HCT116 (cell line): ENCODE measurements at regions not wholly inside any gene's neighbourhood (a gene's known extent, or its start where the extent isn't known, plus 50 kb on each side); places are given as distances from the start of the nearest gene placed in this dataset.

ENCODE experiments used
- ATAC-seq: fragments of 200-7000 bp; cut with Tn5 transposase; 2 replicates; pipeline ENCODE4 v1.9.1; 2020; ENCODE audit warnings: mild to moderate bottlenecking, moderate library complexity
- BruUV-seq: library from RNA; stranded (reverse); fragments of 400-500 nt; replicated peaks from 2 replicates; lab custom pipeline; 2021; lab: Mats Ljungman, UMichigan
- CTCF ChIA-PET: fragments of 300-600 bp; sonication (Branson Sonifier 250); formaldehyde crosslinking; loops from one replicate; lab custom pipeline; 2021; ENCODE audit warnings: antibody characterized with exemption; lab: Charles Lee
- POLR2A ChIA-PET: fragments of 300-600, 350-600 bp; sonication (Branson Sonifier 250); formaldehyde crosslinking; loops from one replicate; lab custom pipeline; 2021; ENCODE audit warnings: antibody characterized with exemption; lab: Charles Lee
- RAD21 ChIA-PET, 2 experiments: fragments of 300-600 bp; sonication (Branson Sonifier 250); formaldehyde crosslinking; loops; one replicate each; lab custom pipeline; 2023; ENCODE audit warnings: low total read pairs in 2 of 2; ENCODE audit not compliant: uncharacterized antibody in 2 of 2, unreplicated experiment in 2 of 2, low non-redundant PET in 1 of 2; lab: Charles Lee
- DNase-seq: peaks from one replicate; pipeline ENCODE4 v3.0.0-alpha.2; 2010; ENCODE audit warnings: low read depth, low spot score
- H2AFZ ChIP-seq: fragments of 200-600 bp; shearing (Covaris generic), sonication (generic); 2 replicates; pipeline ENCODE4 v1.6.1; 2017; ENCODE audit warnings: low read depth, mixed run types, mixed read lengths, antibody characterized with exemption, low read length; ENCODE audit not compliant: poor library complexity, severe bottlenecking
- H3K27ac ChIP-seq: 2 replicates; pipeline ENCODE4 v1.5.1; 2012; ENCODE audit warnings: low read depth, low read length
- H3K27me3 ChIP-seq: fragments of 200-600 bp; sonication (generic); 2 replicates; pipeline ENCODE4 v1.6.1; 2016; ENCODE audit warnings: mixed run types, low read length, mixed read lengths; ENCODE audit not compliant: insufficient read depth
- H3K36me3 ChIP-seq, 2 experiments: fragments of 200-500 bp in 1 of 2; fragments of 200-600 bp in 1 of 2; sonication (Bioruptor generic) in 1 of 2; sonication (generic) in 1 of 2; 2 replicates each; pipeline versions ENCODE4 v1.5.1 to v1.6.1; 2014 to 2016; ENCODE audit warnings: low read length in 2 of 2, inconsistent platforms in 1 of 2, mixed read lengths in 1 of 2, mixed run types in 1 of 2; ENCODE audit not compliant: insufficient read depth in 2 of 2, control insufficient read depth in 1 of 2
- H3K4me1 ChIP-seq, 2 experiments: fragments of 200-600 bp in 1 of 2; sonication (generic) in 1 of 2; 2 replicates each; pipeline versions ENCODE4 v1.5.1 to v1.6.1; 2012 to 2017; ENCODE audit warnings: low read length in 2 of 2, inconsistent platforms in 1 of 2, mild to moderate bottlenecking in 1 of 2, mixed read lengths in 1 of 2, mixed run types in 1 of 2, moderate library complexity in 1 of 2; ENCODE audit not compliant: insufficient read depth in 2 of 2, control insufficient read depth in 1 of 2
- H3K4me2 ChIP-seq: fragments of 200-600 bp; sonication (generic); 2 replicates; pipeline ENCODE4 v1.6.1; 2017; ENCODE audit warnings: mixed run types, low read length, mixed read lengths
- H3K4me3 ChIP-seq, 2 experiments: fragments of 200-600 bp in 1 of 2; sonication (generic) in 1 of 2; replicated peaks in 1 of 2; 2 replicates each; pipeline ENCODE4 v1.5.1; 2011 to 2016; ENCODE audit warnings: low read length in 2 of 2, control low read depth in 1 of 2, low read depth in 1 of 2, mild to moderate bottlenecking in 1 of 2, mixed read lengths in 1 of 2, mixed run types in 1 of 2
- H3K79me2 ChIP-seq: fragments of 200-600 bp; sonication (generic); 2 replicates; pipeline ENCODE4 v1.6.1; 2017; ENCODE audit warnings: mild to moderate bottlenecking, mixed run types, low read length, moderate library complexity, mixed read lengths; ENCODE audit not compliant: insufficient read depth
- H3K9ac ChIP-seq: fragments of 200-600 bp; sonication (generic); 2 replicates; pipeline ENCODE4 v1.6.1; 2016; ENCODE audit warnings: low read length, mixed read lengths
- H3K9me2 ChIP-seq: fragments of 200-600 bp; sonication (generic), shearing (Covaris generic); 2 replicates; pipeline ENCODE4 v1.6.1; 2017; ENCODE audit warnings: mixed run types, mild to moderate bottlenecking, moderate library complexity; ENCODE audit not compliant: insufficient read depth
- H3K9me3 ChIP-seq, 2 experiments: fragments of 200-500 bp in 1 of 2; fragments of 200-600 bp in 1 of 2; sonication (Bioruptor generic) in 1 of 2; sonication (generic) in 1 of 2; 2 replicates each; pipeline ENCODE4 v1.6.1; 2014 to 2017; ENCODE audit warnings: low read length in 2 of 2, mixed read lengths in 2 of 2, inconsistent platforms in 1 of 2, low read depth in 1 of 2, mild to moderate bottlenecking in 1 of 2, mixed run types in 1 of 2, moderate library complexity in 1 of 2; ENCODE audit not compliant: control insufficient read depth in 1 of 2, insufficient read depth in 1 of 2
- H4K20me1 ChIP-seq: fragments of 200-600 bp; sonication (generic), shearing (Covaris generic); 2 replicates; pipeline ENCODE4 v1.6.1; 2017; ENCODE audit warnings: mixed run types, mild to moderate bottlenecking, moderate library complexity; ENCODE audit not compliant: insufficient read depth
- CBX3 ChIP-seq: IDR thresholded peaks from 2 replicates; pipeline ENCODE4 v1.6.1; 2012; ENCODE audit warnings: low read depth
- CEBPB ChIP-seq: IDR thresholded peaks from 2 replicates; pipeline ENCODE4 v1.6.1; 2012; ENCODE audit warnings: low read depth
- EGR1 ChIP-seq: IDR thresholded peaks from 2 replicates; pipeline ENCODE4 v1.6.1; 2012; ENCODE audit warnings: low read depth
- ELF1 ChIP-seq: IDR thresholded peaks from 2 replicates; pipeline ENCODE4 v1.6.1; 2012; ENCODE audit warnings: low read depth, borderline replicate concordance
- EZH2 ChIP-seq: fragments of 200-600 bp; sonication (generic); IDR thresholded peaks from 2 replicates; pipeline ENCODE4 v1.6.1; 2017; ENCODE audit warnings: antibody characterized with exemption, mixed run types
- FOSL1 ChIP-seq: IDR thresholded peaks from 2 replicates; pipeline ENCODE4 v1.6.1; 2012; ENCODE audit warnings: low read depth
- JUND ChIP-seq: IDR thresholded peaks from 2 replicates; pipeline ENCODE4 v1.6.1; 2012
- POLR2A ChIP-seq: IDR thresholded peaks from 2 replicates; pipeline ENCODE4 v1.7.0; 2011; ENCODE audit warnings: borderline replicate concordance; ENCODE audit not compliant: insufficient read depth, insufficient read length; ENCODE audit errors: extremely low read depth
- POLR2AphosphoS5 ChIP-seq: IDR thresholded peaks from 2 replicates; pipeline ENCODE4 v1.6.1; 2011; ENCODE audit warnings: mild to moderate bottlenecking, low read depth, low read length, moderate library complexity
- RAD21 ChIP-seq: IDR thresholded peaks from 2 replicates; pipeline ENCODE4 v1.6.1; 2012; ENCODE audit warnings: low read depth, mild to moderate bottlenecking
- SP1 ChIP-seq: IDR thresholded peaks from 2 replicates; pipeline ENCODE4 v1.6.1; 2012; ENCODE audit warnings: low read depth
- SRF ChIP-seq: IDR thresholded peaks from 2 replicates; pipeline ENCODE4 v1.6.1; 2012; ENCODE audit warnings: low read depth
- TCF7L2 ChIP-seq: IDR thresholded peaks from 2 replicates; pipeline ENCODE4 v1.7.0; 2011; ENCODE audit warnings: borderline replicate concordance, inconsistent platforms; ENCODE audit not compliant: insufficient read depth, insufficient read length; ENCODE audit errors: extremely low read depth
- ZNF274 ChIP-seq: fragments of 200-500 bp; sonication (Bioruptor generic); IDR thresholded peaks from 2 replicates; pipeline ENCODE4 v1.6.1; 2014; ENCODE audit warnings: mild to moderate bottlenecking, low read depth, low read length, inconsistent platforms
- intact Hi-C: fragments of 100-400 bp; cut with micrococcal nuclease; formaldehyde crosslinking; loops from 2 replicates; pipeline ENCODE4 v1.10.0; 2022
- TF ChIP-seq, protein P1 (sequence below): IDR thresholded peaks from 2 replicates; pipeline ENCODE4 v1.6.1; 2012
- TF ChIP-seq, protein P2 (sequence below): IDR thresholded peaks from 2 replicates; pipeline ENCODE4 v1.6.1; 2012; ENCODE audit warnings: low read depth

DNA sequence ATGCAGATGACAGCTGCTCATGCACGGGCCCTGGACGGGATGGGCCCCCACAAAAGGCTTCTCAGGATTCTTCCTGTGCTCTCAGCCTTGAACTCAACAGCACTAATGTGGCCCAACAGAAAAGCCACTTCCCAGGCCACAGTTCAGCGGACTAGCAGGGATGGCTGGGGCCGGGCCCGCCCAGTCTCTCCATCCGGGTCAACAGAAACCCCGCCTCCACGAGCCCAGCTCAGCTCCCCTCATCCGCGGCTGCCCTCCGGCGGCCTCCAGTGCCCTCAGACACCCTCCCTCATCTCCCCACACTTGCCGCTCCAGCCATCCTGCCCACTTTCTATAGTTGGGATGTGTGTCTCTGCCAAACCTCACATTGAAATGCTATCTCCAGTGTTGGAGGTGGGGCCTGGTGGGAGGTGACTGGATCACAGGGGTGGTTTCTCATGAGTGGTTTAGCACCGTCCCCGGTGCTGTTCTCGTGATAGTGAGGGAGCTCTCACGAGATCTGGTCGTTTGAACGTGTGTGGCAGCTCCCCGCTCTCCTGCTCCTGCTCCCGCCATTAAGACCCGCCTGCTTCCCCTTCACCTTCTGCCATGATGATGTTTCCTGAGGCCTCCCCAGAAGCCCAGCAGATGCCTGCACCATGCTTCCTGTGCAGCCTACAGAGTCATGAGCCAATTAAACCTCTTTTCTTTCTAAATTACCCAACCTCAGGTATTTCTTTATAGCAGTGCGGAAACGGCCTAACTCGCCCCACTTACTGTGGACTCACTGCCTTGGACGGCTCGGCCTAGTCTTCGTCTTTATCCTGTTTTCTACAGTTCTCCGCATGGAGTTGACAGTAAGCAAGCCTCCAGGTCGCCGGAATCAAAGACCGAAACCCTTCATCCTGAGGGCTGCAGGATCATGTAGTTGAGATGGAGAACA is 169.9 kb upstream of the RNF32 start:
- Histone ChIP-seq H3K36me3 (no peaks in the 10 kb centered on the region), H3K79me2 (no peaks in the 10 kb centered on the region), H3K9me2 (no peaks in the 10 kb centered on the region), H4K20me1 (no peaks in the 10 kb centered on the region), H3K4me1 (peaks cover 0 to 15% of the 10 kb centered on the region in 2 experiments; a peak in 2 of 4 replicates), H3K4me3 (no peak overlapping the region), H3K27me3 (no peaks in the 10 kb centered on the region), H3K27ac (no peak overlapping the region), H3K4me2 (no peak overlapping the region), H3K9me3 (no peaks in the 10 kb centered on the region), H2AFZ (no peak overlapping the region), H3K9ac (no peak overlapping the region)
- POLR2A ChIA-PET, result no interaction called here
- ATAC-seq (no peak), DNase-seq (no peak)
- intact Hi-C loops, result loop anchor here (5.0 kb wide), 2 partner anchors 313 to 673 kb away; no protein-coding TSS in a partner anchor
- no TSS peak for BruUV-seq
- CTCF ChIA-PET, result no interaction called here
- TF ChIP-seq, protein P1, sequence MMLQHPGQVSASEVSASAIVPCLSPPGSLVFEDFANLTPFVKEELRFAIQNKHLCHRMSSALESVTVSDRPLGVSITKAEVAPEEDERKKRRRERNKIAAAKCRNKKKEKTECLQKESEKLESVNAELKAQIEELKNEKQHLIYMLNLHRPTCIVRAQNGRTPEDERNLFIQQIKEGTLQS, result no peak
- TF ChIP-seq CEBPB, result no peak
- no peak for TF ChIP-seq SP1
- TF ChIP-seq ELF1, result no peak
- TF ChIP-seq RAD21, result no peak
- TF ChIP-seq SRF, result no peak
- TF ChIP-seq CBX3, result no peak
- TF ChIP-seq TCF7L2, result no peak
- no peak for TF ChIP-seq JUND
- TF ChIP-seq EGR1, result no peak
- no peak for TF ChIP-seq EZH2
- no peak for TF ChIP-seq FOSL1
- TF ChIP-seq POLR2A, result no peak
- TF ChIP-seq, protein P2, sequence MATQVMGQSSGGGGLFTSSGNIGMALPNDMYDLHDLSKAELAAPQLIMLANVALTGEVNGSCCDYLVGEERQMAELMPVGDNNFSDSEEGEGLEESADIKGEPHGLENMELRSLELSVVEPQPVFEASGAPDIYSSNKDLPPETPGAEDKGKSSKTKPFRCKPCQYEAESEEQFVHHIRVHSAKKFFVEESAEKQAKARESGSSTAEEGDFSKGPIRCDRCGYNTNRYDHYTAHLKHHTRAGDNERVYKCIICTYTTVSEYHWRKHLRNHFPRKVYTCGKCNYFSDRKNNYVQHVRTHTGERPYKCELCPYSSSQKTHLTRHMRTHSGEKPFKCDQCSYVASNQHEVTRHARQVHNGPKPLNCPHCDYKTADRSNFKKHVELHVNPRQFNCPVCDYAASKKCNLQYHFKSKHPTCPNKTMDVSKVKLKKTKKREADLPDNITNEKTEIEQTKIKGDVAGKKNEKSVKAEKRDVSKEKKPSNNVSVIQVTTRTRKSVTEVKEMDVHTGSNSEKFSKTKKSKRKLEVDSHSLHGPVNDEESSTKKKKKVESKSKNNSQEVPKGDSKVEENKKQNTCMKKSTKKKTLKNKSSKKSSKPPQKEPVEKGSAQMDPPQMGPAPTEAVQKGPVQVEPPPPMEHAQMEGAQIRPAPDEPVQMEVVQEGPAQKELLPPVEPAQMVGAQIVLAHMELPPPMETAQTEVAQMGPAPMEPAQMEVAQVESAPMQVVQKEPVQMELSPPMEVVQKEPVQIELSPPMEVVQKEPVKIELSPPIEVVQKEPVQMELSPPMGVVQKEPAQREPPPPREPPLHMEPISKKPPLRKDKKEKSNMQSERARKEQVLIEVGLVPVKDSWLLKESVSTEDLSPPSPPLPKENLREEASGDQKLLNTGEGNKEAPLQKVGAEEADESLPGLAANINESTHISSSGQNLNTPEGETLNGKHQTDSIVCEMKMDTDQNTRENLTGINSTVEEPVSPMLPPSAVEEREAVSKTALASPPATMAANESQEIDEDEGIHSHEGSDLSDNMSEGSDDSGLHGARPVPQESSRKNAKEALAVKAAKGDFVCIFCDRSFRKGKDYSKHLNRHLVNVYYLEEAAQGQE, result no peak
- TF ChIP-seq POLR2AphosphoS5, result no peak
- TF ChIP-seq ZNF274, result no peak
- RAD21 ChIA-PET, result no interaction called here
